H1 (cell line): ENCODE measurements at regions not wholly inside any gene's neighbourhood (a gene's known extent, or its start where the extent isn't known, plus 50 kb on each side); places are given as distances from the start of the nearest gene placed in this dataset.

Source experiments
- BCL11A ChIP-seq, 2 experiments: IDR thresholded peaks; one replicate each; pipeline ENCODE4 v1.6.1; 2011; ENCODE audit warnings: low read depth in 2 of 2, low read length in 2 of 2, mild to moderate bottlenecking in 2 of 2
- GABPA ChIP-seq: IDR thresholded peaks from 2 replicates; pipeline ENCODE4 v1.6.1; 2011; ENCODE audit warnings: mild to moderate bottlenecking, low read length, moderate library complexity, borderline replicate concordance; ENCODE audit not compliant: insufficient read depth
- JUND ChIP-seq: IDR thresholded peaks from 2 replicates; pipeline ENCODE4 v1.6.1; 2011; ENCODE audit warnings: mild to moderate bottlenecking, improper control_type of control experiment, low read length
- POLR2A ChIP-seq, 2 experiments: IDR thresholded peaks; 1 replicate in 1 of 2; 2 replicates in 1 of 2; pipeline ENCODE4 v1.6.1; 2011; ENCODE audit warnings: low read depth in 2 of 2, low read length in 2 of 2, mild to moderate bottlenecking in 2 of 2; ENCODE audit errors: control extremely low read depth in 1 of 2
- SAP30 ChIP-seq: fragments of 300-600 bp; sonication (generic); IDR thresholded peaks from 2 replicates; pipeline ENCODE4 v1.7.1; 2012; ENCODE audit warnings: low read length, moderate library complexity, mild to moderate bottlenecking, inconsistent platforms; ENCODE audit not compliant: insufficient read depth, insufficient replicate concordance

DNA sequence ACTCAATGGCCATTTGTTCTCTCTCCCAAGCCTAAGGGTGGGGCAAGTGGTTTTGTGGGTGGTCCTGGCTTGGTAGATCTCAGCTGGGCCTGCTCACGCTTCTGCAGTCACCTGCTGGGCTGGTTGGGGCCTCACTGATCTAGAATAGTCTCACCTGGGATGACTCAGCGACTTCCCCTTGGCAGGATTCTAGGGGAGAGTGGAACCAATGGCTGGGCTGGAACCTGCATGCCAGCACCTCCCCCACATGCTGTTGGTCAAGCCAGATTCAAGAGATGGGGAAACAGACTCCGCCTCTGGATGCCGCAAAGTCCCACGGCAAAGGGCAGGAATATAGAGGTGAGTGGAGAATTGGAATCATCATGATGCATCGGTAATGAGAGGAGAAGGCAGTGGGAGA lies 292.9 kb upstream of the NPVF start:
- TF ChIP-seq SAP30 (no peak), GABPA (no peak), JUND (no peak), POLR2A (IDR thresholded peaks at IDR 0.05; ENCODE audit: control extremely low read depth in 1 of 2, low read depth in 2 of 2, low read length in 2 of 2) (no peak), BCL11A (IDR thresholded peaks at IDR 0.05; ENCODE audit: low read depth in 2 of 2, low read length in 2 of 2) (no peak)
